Esophagus muscularis mucosa (tissue), 4 donors: ENCODE measurements at regions not wholly inside any gene's neighbourhood (a gene's known extent, or its start where the extent isn't known, plus 50 kb on each side); places are given as distances from the start of the nearest gene placed in this dataset.

Experiments used
- DNase-seq: peaks from one replicate; pipeline ENCODE4 v3.0.0-alpha.2; 2017; ENCODE audit errors: extremely low spot score
- H3K27ac ChIP-seq, 4 donors: fragments of 200-600 bp; sonication (generic); replicated peaks in 1 of 4; 1 replicate in 3 of 4; 2 replicates in 1 of 4; pipeline ENCODE4 v1.5.1; 2016 to 2019; ENCODE audit warnings: mild to moderate bottlenecking in 1 of 4
- H3K27me3 ChIP-seq, 4 donors: fragments of 200-600 bp; sonication (generic); one replicate each; pipeline versions ENCODE4 v1.5.1 to v1.6.0; 2016 to 2019
- H3K36me3 ChIP-seq, 4 donors: fragments of 200-600 bp; sonication (generic); one replicate each; pipeline ENCODE4 v1.5.1; 2016 to 2019
- H3K4me1 ChIP-seq, 4 donors: fragments of 200-600 bp; sonication (generic); one replicate each; pipeline ENCODE4 v1.5.1; 2016 to 2019
- H3K4me3 ChIP-seq, 4 donors: fragments of 200-600 bp; sonication (generic); 1 replicate in 2 of 4; 2 replicates in 2 of 4; pipeline ENCODE4 v1.5.1; 2016 to 2019; ENCODE audit warnings: mild to moderate bottlenecking in 4 of 4, moderate library complexity in 1 of 4
- H3K9me3 ChIP-seq, 4 donors: fragments of 200-600 bp; sonication (generic); 1 replicate in 3 of 4; 2 replicates in 1 of 4; pipeline ENCODE4 v1.5.1; 2016 to 2019
- EP300 ChIP-seq: sonication (generic); formaldehyde crosslinking; IDR thresholded peaks from one replicate; pipeline ENCODE4 v1.6.1; 2017; ENCODE audit warnings: antibody characterized with exemption
- POLR2A ChIP-seq: fragments of 450-650 bp; IDR thresholded peaks from one replicate; pipeline ENCODE4 v1.6.1; 2017; ENCODE audit warnings: antibody characterized with exemption, moderate library complexity, mild to moderate bottlenecking, low read depth
- POLR2AphosphoS5 ChIP-seq, 2 donors: sonication (generic); formaldehyde crosslinking; IDR thresholded peaks; one replicate each; pipeline ENCODE4 v1.6.1; 2017; ENCODE audit warnings: antibody characterized with exemption in 2 of 2
- WGBS: methylation state at CpG from one replicate; pipeline ENCODE4 v1.1.5; 2018; 5-methylcytosine and 5-hydroxymethylcytosine counted together
- intact Hi-C: fragments of 100-400 bp; cut with DNase I; formaldehyde crosslinking; loops from one replicate; pipeline ENCODE4 v1.15.1; 2023
- TF ChIP-seq, protein P1 (sequence below), 3 experiments: fragments of 200-600 bp in 2 of 3; fragments of 450-650 bp in 1 of 3; sonication (generic) in 2 of 3; IDR thresholded peaks; one replicate each; pipeline ENCODE4 v1.5.1; 2017 to 2019; ENCODE audit warnings: antibody characterized with exemption in 3 of 3, mild to moderate bottlenecking in 2 of 3, moderate library complexity in 1 of 3

DNA sequence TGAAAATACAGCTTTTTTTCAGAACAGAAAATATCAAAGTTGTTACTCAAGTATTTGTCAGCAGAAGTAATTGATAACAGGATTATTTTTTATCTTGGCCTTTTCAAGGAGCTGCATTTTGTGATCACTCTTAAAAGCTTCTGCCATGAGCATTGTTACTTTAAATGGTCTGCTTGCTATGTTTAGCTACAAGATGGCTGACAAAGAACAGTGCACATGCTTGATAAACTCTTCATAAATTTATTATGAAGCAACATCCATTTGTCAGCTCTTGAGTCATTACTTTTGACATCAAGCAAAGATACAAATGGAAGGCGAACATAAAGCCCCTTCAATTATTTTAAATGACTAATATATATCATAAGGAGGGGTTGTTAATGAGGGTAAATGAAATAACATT, 205.4 kb upstream of the RPS6KA3 start:
- no peak for DNase-seq
- Histone ChIP-seq H3K4me3 (no peak overlapping the region), H3K4me1 (no peaks in the 10 kb centered on the region), H3K36me3 (no peaks in the 10 kb centered on the region), H3K27ac (no peak overlapping the region), H3K9me3 (no peaks in the 10 kb centered on the region), H3K27me3 (no peaks in the 10 kb centered on the region)
- intact Hi-C loops = no loop called here
- TF ChIP-seq, protein P1, sequence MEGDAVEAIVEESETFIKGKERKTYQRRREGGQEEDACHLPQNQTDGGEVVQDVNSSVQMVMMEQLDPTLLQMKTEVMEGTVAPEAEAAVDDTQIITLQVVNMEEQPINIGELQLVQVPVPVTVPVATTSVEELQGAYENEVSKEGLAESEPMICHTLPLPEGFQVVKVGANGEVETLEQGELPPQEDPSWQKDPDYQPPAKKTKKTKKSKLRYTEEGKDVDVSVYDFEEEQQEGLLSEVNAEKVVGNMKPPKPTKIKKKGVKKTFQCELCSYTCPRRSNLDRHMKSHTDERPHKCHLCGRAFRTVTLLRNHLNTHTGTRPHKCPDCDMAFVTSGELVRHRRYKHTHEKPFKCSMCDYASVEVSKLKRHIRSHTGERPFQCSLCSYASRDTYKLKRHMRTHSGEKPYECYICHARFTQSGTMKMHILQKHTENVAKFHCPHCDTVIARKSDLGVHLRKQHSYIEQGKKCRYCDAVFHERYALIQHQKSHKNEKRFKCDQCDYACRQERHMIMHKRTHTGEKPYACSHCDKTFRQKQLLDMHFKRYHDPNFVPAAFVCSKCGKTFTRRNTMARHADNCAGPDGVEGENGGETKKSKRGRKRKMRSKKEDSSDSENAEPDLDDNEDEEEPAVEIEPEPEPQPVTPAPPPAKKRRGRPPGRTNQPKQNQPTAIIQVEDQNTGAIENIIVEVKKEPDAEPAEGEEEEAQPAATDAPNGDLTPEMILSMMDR (IDR thresholded peaks at IDR 0.05) = no peak
- TF ChIP-seq EP300 = no peak
- TF ChIP-seq POLR2AphosphoS5 (IDR thresholded peaks at IDR 0.05) = no peak
- no peak for TF ChIP-seq POLR2A
- WGBS = 46% methylated on average over 1 of the region's 1 CpG

DNA sequence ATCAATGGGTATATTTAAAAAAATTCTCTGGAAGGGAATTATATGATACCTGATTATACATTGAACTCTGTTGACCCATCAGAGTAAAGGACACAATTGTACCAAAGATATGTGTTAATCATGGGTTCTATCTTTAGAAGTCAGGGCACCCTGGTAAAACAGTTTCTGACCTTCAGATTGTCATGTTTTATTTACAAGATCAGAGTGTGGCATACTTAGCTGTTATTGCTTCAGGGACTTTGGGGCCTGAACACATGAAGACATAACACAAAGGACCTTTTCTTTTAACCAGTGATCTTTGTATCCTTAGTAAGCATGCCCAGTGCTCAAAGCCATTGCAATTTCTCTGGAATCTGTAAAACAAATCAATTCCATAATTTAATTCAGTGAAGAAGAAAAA, 204.8 kb upstream of the RPS6KA3 start:
- DNase-seq = no peak
- Histone ChIP-seq H3K36me3 (no peaks in the 10 kb centered on the region), H3K4me3 (no peak overlapping the region), H3K9me3 (no peaks in the 10 kb centered on the region), H3K4me1 (no peaks in the 10 kb centered on the region), H3K27me3 (no peaks in the 10 kb centered on the region), H3K27ac (no peak overlapping the region)
- intact Hi-C loops = no loop called here
- TF ChIP-seq EP300 = no peak
- TF ChIP-seq, protein P1 (IDR thresholded peaks at IDR 0.05) = no peak
- no peak for TF ChIP-seq POLR2A
- no peak for TF ChIP-seq POLR2AphosphoS5 (IDR thresholded peaks at IDR 0.05)

DNA sequence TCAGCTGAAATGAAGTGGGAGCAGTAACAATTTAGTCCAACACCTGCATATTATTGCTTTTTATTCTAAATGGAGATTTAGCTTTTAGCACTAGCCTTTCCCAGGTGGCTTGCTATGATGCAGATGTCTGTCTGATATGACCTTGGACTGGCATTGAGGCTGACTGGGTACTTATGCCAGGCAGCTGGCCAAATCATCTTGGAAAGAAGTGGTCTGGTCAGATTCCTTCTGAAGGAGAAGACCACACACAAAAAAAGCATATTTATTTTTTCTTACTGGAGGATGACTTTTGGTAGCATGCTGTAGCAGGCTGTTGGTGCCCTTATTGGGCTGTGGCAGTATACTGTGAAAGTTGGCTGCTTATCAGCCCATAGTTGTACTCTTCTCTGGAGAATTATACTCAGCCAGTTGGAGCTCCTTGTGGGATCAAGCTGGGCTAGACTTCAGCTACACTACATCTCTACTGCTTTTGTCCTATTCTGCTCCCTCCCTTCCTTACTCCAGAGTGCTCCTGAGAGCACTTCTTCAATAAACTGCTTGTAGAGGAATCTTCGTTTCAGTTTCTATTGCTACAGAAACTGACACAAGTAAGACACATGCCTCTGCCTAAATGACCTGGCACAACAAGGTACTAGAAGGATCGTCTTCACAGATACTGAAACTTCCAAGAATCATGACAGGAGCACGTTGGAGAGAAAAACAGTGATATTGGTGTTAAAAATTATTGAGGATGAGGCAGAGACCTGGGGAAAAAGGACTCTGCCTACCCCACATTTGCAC, 196.8 kb upstream of the RPS6KA3 start:
- no peaks in the 10 kb centered on the region for H3K27me3 ChIP-seq
- no peak for DNase-seq

DNA sequence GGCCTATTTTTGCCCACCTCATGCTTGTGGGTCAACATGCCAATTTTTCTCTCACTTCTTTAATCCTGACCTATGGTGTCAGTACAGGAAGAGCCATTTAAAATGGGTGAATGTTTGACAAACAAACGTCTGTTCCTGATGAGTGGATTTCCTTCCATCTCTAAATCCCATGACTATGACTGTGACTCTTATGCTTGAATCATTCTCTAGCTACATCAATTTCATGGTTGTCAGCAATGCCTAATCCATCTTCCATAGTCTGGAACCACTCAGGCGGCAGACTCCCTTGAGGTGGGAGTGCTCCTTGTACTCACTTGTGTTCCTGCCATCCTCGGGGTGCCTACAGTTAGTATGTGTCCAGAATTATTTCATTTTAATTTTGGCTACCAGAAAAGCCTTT, 194.9 kb upstream of the RPS6KA3 start:
- DNase-seq = no peak
- Histone ChIP-seq H3K27ac (no peak overlapping the region), H3K9me3 (no peaks in the 10 kb centered on the region), H3K36me3 (no peaks in the 10 kb centered on the region), H3K4me3 (no peak overlapping the region), H3K27me3 (no peaks in the 10 kb centered on the region), H3K4me1 (no peaks in the 10 kb centered on the region)
- no peak for TF ChIP-seq POLR2A
- TF ChIP-seq POLR2AphosphoS5 (IDR thresholded peaks at IDR 0.05) = no peak
- no peak for TF ChIP-seq EP300
- TF ChIP-seq, protein P1 (IDR thresholded peaks at IDR 0.05) = no peak
- 55% methylated on average over 3 of the region's 3 CpGs for WGBS
- intact Hi-C loops = no loop called here

More for the DNA sequence above, 196.8 kb upstream of the RPS6KA3 start:
- Histone ChIP-seq H3K27ac (no peak overlapping the region), H3K4me3 (no peak overlapping the region), H3K4me1 (no peaks in the 10 kb centered on the region), H3K36me3 (no peaks in the 10 kb centered on the region), H3K9me3 (no peaks in the 10 kb centered on the region)
- no peak for TF ChIP-seq POLR2AphosphoS5 (IDR thresholded peaks at IDR 0.05)
- no peak for TF ChIP-seq EP300
- TF ChIP-seq, protein P1 (IDR thresholded peaks at IDR 0.05) = no peak
- TF ChIP-seq POLR2A = no peak
- WGBS = 59% methylated on average over 3 of the region's 3 CpGs
- intact Hi-C loops = no loop called here

DNA sequence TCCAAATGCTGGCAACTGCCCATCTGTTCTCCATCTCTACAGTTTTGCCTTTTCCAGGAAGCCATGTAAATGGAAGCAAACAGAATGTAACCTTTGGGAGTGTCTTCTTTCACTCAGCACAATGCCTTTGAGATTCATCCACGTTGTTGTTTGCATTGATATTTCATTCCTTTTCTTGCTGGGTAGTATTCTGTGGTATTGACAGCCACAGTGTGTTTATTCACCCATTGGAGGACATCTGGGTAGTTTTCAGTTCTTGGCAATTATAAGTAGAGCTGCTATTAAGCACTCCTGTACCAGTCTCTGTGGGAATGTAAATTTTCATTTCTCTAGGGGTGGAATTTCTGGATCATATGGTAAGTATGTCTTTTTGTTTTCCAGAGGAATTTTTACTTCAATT, 194.3 kb upstream of the RPS6KA3 start:
- no peak for DNase-seq
- Histone ChIP-seq H3K27me3 (no peaks in the 10 kb centered on the region), H3K4me3 (no peak overlapping the region), H3K9me3 (no peaks in the 10 kb centered on the region), H3K27ac (no peak overlapping the region), H3K36me3 (no peaks in the 10 kb centered on the region), H3K4me1 (no peaks in the 10 kb centered on the region)
- intact Hi-C loops = no loop called here
- 6% methylated on average over 1 of the region's 1 CpG for WGBS
- TF ChIP-seq POLR2A (no peak), POLR2AphosphoS5 (IDR thresholded peaks at IDR 0.05) (no peak), EP300 (no peak)
- TF ChIP-seq, protein P1 (IDR thresholded peaks at IDR 0.05) = no peak
